HG03159 (cell line): ENCODE measurements at regions not wholly inside any gene's neighbourhood (a gene's known extent, or its start where the extent isn't known, plus 50 kb on each side); places are given as distances from the start of the nearest gene placed in this dataset.

Experiments
- ATAC-seq: cut with Tn5 transposase; IDR thresholded peaks from one replicate; pipeline ENCODE4 v1.9.1; 2021; ENCODE audit warnings: mild to moderate bottlenecking, moderate library complexity; ENCODE audit not compliant: unreplicated experiment

DNA sequence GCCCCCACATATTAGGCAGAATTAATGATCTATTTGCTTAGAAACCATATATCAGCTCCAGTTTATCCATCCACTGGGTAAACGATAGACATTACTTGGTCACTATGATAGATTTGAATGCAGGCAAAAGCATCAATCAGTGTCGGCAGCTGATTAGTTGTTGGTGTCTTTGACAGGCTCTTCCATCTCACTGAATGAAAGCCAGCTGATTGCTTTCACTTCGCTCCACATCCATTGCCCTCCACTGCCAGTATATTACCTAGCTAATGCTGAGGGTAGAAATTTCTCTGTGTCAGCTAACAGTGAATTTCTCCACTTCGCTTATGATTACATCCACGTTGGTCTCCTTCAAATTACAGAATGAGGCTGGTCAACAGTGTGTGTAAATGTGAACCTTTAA, 821.3 kb upstream of the TYRP1 start:
- no peak for ATAC-seq

DNA sequence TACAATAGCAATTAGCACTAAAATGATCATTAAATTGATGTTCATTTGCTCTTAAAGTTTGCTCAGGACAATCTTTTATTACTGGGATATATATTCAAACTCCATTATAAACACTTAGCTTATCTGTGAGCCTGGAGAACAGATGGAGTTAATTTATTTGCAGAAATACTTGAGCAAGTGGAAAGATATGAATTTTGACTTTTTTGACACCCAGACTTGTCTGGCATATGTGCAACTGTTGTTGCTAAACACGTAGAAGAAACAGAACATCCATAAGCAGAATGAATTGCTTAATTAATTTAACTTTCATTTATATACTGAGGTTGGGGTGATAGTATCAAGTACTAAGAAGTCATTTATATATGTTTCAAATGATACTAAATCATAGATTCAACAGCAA, 820.7 kb upstream of the TYRP1 start:
- no peak for ATAC-seq

DNA sequence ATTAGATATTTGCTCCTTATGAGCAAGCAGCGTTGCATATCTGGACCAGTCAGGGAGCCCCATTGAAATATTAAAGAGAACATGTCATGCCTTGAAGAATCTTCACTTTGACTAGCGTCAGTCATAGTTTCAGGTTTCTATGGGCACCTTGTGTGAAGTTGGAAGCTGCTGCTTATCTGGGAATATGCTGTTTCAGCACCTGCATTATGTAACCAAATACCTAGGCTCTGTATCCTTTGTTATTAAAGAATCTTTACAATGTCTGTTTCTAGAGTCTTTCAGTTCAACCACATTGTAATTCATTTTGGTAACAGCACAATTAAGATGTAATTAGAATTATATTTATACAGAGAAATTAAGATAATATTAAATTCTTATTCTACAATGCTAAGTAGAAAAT, 818.8 kb upstream of the TYRP1 start:
- ATAC-seq: no peak

DNA sequence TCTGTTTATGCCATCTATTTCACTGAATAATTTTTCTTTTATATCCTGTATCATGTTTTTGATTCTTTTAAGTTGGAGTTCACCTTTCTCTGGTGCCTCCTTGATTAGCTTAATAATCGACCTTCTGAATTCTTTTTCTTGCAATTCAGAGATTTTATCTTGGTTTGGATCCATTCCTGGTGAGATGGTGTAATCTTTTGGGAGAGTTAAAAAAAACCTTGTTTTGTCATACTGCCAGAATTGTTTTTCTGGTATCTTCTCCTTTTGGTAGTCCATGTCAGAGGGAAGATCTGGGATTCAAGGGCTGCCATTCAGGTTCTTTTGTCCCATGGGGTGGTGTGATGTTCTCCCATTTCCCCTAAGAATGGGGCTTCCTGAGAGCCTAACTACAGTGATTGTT, 800.8 kb upstream of the TYRP1 start:
- no peak for ATAC-seq

DNA sequence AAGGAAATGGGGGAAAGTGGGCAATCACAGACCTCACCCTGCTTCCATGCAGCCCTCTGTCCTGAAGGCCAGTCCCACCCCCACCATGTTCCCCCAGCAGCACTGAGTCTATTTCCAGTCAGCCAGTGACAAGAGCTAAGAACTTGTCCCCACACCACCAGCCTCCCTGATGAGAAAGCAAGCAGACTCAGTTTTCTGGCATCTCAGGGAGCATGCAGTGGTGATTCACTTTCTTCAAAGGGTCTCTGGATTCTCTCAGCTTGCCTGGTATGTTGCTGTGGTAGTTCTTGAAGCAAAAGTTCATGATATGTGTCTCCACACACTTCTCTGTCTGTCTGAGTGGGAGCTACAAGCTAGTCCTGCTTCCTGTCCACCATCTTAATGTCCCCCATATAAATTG, 799.9 kb upstream of the TYRP1 start:
- no peak for ATAC-seq

DNA sequence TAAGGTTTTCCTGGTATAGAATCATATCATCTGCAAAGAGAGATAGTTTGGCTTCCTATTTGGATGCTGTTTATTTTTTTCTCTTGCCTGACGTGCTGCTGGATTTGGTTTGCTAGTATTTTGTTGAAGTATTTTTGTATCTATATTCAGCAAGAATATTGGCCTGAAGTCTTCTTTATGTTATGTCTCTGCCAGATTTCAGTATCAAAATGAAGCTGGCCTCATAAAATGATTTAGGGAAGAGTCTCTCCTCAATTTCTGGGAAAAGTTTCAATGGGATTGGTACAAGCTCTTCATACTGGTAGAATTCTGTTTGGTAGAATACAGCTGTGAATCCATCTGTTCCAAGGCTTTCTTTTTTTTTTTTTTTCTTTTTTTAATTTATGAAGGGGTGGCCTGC, 799.0 kb upstream of the TYRP1 start:
- ATAC-seq: no peak

DNA sequence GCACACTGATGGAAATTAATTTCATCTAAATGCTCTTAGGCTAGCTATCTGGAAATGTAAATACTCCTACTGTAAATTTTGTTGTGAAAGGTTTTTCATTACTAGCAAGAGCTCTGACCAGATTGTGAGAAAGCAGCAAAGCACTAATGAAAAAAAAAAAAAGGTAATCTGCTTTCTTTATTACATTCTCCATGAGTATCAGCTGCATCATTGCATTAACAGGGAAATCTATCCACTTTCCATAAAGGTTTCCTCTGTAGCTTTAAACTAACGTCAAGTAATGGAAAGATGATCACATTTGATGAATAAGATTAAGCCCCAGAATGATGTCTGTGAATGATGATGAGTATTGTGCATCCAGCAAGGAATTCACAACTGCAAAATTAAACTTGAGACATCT, 790.6 kb upstream of the TYRP1 start:
- ATAC-seq: no peak

DNA sequence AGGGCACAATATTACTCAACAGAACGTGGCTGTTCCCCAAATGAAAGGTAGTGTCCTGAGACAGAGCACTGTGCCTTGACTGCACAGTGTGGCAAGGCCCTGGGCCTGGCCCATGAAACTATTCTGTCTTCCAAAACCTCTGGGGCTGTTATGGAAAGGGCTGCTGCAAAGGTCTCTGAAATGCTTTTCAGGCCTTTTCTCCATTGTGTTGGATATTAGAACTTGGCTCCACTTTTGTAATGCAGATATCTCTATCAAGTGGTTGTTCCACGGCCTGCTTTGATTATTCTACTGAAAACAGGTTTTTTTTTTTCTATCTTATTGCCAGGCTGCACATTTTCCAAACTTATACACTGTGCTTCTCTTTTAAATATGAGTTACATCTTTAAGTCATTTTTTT, 777.5 kb upstream of the TYRP1 start:
- no peak for ATAC-seq

DNA sequence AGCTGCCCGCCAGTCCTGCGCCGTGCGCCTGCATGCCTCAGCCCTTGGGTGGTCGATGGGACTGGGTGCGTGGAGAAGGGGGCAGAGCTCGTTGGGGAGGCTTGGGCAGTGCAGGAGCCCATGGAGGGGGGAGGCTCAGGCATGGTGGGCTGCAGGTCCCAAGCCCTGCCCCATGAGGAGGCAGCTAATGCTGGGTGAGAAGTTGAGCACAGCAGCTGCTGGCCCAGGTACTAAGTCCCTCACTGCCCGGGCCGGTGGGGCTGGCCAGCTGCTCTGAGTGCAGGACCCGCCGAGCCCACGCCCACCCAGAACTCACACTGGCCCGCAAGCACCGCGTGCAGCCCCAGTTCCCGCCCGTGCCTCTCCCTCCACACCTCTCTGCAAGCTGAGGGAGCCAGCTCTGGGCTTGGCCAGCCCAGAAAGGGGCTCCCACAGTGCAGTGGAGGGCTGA, 764.3 kb upstream of the TYRP1 start:
- ATAC-seq: no peak

DNA sequence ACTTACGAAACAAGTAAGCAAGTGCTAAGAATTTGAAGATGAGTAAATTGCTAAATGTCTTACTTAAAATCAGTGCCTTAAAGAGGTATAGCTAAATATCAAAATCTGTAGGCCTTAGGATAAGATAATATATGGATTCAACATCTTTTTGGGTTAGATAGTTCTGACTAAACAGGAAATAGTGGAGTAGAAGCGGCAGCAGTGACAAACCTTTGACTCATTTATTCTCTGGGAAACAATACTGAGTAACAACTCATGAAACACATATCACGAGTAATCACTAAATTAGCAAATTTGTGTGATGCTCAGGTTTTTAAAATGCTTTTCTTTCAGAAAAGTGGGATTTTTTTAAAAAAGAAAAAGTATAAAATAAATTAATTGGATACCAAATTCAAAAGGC, 762.1 kb upstream of the TYRP1 start:
- ATAC-seq: no peak

DNA sequence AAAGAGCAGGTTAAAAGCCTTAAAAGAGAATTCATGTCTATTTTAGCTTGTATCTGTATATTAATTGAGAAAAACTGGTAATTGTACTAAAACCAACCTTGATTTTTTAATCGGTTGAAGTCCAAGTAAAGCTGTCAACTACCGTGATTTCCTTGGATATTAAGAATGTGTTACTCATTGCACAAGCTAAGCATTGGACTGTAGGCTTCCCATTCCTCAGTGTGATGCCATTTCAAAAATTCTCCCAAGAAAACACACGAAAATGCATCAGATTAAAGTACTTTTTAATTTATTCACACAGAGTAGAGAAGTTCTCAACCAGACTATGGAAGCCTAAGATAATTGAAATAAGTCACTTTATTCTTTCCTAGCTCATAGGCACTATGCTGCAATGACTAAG, 761.4 kb upstream of the TYRP1 start:
- ATAC-seq: no peak

DNA sequence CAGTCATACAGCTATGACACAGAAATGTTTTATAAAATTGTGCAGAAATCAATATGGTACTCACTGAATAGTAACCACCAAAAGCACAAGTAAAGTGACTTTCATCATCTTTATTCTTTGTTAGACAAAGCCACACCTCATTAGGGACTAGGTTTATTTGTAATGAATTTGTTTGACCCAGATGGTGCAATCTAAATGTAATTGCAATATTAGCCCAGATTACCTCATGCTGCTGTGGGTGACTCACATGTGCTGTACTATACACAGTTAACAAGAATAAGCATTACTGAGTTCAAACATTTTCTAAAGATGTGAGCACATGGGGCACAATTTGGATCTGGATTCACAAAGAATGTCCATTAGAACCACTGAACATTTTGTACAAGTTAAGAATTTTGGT, 759.3 kb upstream of the TYRP1 start:
- no peak for ATAC-seq

DNA sequence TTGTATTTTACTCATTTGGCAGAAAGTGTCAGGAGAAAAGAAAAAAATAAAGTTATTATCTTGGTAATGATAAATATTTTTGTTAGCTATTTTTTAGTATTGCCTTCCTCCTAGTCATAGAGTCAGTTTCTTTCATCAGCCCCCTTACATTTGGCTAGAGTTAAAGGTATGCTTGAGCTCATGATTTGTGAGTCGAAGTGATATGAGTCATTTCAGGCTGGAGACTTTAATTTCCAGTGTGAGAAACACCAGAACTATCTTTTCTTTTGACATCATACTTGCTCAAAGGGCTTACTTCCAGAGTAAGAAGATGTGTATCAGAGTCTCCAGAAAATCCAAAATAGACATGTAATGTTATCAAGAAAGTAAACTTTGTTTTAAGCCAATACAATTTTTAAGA, 746.7 kb upstream of the TYRP1 start:
- no peak for ATAC-seq

DNA sequence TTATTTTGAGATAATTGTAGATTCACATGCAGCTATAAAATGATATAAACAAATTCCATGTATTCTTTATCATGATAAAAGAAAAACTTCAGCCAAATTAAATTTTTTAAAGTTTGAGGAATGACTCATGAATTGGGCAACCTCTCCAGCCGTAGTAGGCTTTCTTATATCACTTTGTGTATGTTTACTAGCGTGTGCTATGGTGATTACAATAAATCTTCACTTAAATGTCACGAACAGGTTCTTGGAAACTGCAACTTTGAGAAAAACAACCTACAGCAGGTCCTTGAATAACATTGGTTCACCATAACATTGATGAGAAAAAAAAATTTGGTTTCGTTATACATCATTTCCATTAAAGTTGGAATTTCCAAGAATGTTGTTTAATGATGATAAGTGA, 730.9 kb upstream of the TYRP1 start:
- ATAC-seq: no peak

DNA sequence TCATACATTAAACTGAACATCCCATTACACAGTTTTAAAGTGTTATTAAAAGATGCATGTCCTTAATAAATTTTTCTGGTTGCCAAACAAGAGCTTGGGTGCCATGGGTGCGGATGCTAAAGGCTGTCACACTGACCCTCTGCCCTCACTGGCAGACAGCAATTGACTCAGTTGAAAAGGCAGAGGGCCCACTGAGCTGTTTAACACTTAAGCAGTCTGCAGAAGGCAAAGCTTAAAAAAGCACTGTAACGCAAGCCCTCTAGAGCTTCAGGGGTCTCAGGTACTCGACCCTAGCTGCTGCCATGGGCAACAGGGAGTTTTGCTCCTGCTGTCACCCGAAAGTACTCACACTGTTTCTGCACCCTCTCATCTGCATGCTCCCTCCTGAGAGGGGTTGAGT, 726.4 kb upstream of the TYRP1 start:
- ATAC-seq: no peak

DNA sequence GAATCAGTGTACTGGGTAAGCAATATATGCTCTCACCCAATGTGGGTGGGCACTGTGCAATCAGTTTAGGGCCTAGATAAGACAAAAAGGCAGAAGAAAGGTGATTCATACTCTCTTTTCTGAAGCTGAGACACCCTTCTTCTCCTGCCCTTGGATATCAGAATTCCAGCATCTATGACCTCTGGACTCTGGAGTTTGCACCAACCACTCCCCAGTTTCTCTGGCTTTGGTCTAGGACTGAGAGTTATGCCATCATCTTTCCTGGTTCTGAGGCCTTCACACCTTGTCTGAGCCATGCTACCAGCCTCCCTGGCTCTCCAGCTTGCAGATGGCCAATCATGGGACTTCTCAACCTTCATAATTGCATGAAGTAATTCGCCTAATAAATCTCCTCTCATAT, 724.6 kb upstream of the TYRP1 start:
- ATAC-seq: no peak

DNA sequence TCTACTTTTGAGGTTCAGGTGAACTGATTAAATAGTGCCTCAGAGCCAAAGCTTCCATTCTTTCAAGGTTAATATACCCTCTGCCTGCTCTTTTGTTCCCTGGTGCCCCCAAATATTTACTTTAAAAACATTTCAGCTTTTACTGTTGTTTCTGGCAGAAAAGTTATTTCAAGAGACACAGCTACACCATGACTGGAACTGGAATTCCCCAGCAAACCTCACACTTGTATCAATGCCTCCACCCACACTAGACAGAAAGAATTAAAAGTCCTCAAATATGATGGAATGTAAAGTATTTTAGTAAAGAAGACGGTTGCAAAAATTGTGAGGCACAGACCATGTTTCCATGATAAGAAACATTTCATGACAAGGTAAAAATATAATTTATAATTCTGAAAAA, 720.2 kb upstream of the TYRP1 start:
- ATAC-seq: no peak

DNA sequence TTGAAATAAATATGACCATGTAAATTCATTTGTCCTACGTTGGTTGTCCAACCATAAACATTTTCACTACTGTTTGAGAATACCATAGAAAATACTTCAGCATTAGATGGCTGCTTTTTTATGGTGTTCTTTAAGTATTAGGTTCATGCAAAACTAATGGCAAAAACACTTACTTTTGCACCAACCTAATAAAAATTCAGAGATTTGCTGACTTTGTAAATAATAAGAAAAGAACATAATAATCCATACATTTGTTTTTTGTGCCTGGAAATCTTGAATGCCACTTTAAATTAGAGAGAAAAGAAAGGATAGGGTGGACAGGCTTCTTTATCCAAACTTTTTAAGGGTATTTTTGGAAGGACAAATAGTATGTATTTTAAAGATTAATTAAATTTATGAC, 719.7 kb upstream of the TYRP1 start:
- ATAC-seq: no peak

DNA sequence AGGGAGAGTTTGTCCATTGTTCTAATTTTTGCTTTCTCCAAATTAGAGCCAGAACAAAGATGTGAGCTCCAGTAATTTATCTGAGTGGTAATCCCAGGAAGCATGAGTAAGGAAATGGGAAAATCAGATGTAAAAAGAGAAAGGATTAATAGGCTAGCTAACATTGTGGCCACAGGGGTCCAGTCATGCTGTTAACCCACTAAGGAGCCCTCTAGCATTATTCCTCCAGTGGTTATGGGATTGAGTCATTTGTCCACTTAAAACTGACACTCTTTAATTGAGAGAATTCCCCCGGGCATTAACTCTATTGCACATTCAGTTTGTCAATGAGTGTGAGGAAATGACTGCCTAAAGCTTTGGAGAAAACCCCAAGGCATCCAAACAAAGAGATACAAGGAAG, 700.3 kb upstream of the TYRP1 start:
- no peak for ATAC-seq

DNA sequence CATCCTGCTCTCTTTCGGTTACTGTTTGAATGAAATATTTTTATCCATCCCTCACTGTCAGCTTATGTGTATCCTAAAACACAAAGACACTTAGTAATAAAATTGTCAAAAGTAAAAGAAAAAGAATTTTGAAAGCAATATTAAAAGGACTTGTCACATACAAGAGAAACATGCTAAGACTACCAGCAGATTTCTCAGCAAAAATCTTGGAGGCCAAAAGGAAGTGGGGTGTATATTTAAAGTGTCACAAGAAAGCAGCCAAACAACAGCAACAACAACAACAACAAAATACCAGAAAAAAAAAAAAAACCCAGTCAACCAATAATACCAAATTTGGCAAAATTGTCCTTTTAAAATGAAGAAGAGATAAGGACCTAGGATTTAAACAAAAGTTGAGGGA, 678.7 kb upstream of the TYRP1 start:
- ATAC-seq: no peak

DNA sequence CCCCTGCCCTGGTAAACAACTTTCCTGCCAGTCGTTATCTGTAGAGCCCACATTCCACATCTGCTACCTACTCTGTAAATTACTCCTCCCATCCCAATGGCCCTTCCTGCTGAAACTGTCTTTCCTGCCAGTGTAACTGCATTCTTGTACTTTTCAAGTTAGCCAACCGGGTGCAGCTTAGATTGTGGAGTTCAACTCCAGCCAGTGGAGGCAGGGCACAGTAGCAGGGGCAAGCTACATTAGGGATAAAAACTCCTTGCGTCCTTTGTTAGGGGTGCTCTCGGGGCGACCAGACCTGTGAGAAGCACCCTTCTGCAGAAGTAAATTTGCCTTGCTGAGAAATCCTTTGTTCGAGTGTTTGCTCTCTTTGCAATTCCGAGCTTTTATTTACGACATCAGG, 639.0 kb upstream of the TYRP1 start:
- ATAC-seq: no peak

DNA sequence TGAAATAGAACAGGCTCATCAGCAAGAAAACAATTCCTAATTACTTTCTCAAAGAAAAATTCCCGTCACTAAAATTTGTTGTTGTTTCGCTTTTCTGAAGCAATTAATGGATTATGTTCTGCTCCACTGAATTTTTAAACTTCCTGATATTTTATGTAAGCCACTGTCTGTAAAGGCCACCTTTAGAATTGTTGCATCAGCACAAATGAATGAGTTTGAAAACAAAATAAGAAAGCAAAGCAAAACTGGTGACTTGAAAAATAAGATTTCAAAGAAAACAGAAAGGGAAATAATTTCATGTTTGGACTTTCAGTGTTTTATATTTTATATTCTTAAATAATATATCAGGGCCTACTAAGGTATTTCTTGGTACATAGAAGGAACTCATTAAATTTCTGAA, 636.3 kb upstream of the TYRP1 start:
- ATAC-seq: no peak

DNA sequence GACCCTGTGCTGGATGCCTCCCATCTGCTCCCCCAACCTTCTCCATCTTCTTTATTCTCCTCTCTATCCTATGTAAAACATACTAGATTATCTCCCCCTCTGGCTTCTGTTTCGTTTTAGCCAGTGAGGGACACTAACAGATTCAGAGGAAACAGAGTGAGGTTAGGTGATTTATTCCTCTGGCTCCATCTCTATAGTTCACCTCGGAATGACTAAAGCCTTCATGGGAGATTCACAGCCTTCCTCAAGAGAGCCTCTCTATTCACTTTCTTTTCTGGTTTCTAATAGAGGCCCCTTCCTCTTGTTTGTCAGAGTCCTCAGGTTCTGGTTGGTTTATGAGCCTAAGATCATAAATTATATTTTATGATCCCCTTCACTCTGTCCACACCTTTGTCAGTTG, 633.1 kb upstream of the TYRP1 start:
- no peak for ATAC-seq

DNA sequence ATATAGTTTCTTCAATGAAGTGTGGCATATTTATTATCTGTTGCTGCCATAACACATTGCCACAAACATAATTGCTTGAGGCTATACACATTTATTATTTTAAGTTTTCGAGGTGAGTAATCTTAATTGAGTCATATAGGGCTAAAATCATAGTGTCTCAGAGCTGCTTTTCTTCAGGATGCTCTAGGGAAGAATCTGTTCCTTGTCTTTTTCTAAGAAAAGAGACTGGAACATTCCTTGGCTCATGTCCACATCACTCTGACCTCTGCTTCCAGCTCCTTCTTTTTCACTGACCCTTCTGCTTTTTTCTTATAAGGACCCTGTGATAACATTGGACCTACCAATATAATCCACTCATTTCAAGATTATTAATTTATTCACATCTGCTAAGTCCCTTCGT, 632.4 kb upstream of the TYRP1 start:
- no peak for ATAC-seq
